Frontal cortex (tissue), 3 donors: ENCODE measurements at regions not wholly inside any gene's neighbourhood (a gene's known extent, or its start where the extent isn't known, plus 50 kb on each side); places are given as distances from the start of the nearest gene placed in this dataset.

ENCODE experiments used
- DNase-seq, 2 donors: peaks; one replicate each; pipeline ENCODE4 v3.0.0; 2012; ENCODE audit warnings: low spot score in 2 of 2
- FAIRE-seq: peaks from 2 replicates; lab custom pipeline; 2012; peaks lifted over from hg19 to GRCh38; lab: Jason Lieb, UNC
- donor health status: control.
- donor health status: control.
- donor health status: control.

GRCh38 chr15:69888406-69888805, 209.3 kb downstream of the TLE3 start:
- FAIRE-seq (no peak), DNase-seq (no peak)

- no peak for FAIRE-seq
- DNase-seq, result no peak
Observed at GRCh38 chr15:69891070-69891536, 206.6 kb downstream of the TLE3 start.

GRCh38 chr15:69891606-69892005, 206.1 kb downstream of the TLE3 start:
- DNase-seq (no peak), FAIRE-seq (no peak)

- FAIRE-seq (no peak), DNase-seq (no peak)
Observed at GRCh38 chr15:69892351-69892750, 205.4 kb downstream of the TLE3 start.

- no peak for DNase-seq
- FAIRE-seq, result no peak
Observed at GRCh38 chr15:69893086-69893485, 204.6 kb downstream of the TLE3 start.

GRCh38 chr15:69893863-69894262, 203.9 kb downstream of the TLE3 start:
- FAIRE-seq, result no peak
- DNase-seq, result peak; percentile 64

- FAIRE-seq, result no peak
- no peak for DNase-seq
Observed at GRCh38 chr15:69895202-69895601, 202.5 kb downstream of the TLE3 start.

- FAIRE-seq (no peak), DNase-seq (no peak)
Observed at GRCh38 chr15:69896606-69897005, 201.1 kb downstream of the TLE3 start.

- DNase-seq, result no peak
- FAIRE-seq, result no peak
Observed at GRCh38 chr15:69897061-69897460, 200.7 kb downstream of the TLE3 start.

- no peak for FAIRE-seq
- no peak for DNase-seq
Observed at GRCh38 chr15:69897471-69898237, 200.1 kb downstream of the TLE3 start.

GRCh38 chr15:69898243-69898642, 199.5 kb downstream of the TLE3 start:
- FAIRE-seq (no peak), DNase-seq (no peak)

- no peak for FAIRE-seq
- DNase-seq, result no peak
Observed at GRCh38 chr15:69902414-69903062, 195.2 kb downstream of the TLE3 start.

- DNase-seq, result no peak
- FAIRE-seq, result no peak
Observed at GRCh38 chr15:69903470-69904469, 193.9 kb downstream of the TLE3 start.

GRCh38 chr15:69906256-69907185, 191.2 kb downstream of the TLE3 start:
- FAIRE-seq, result no peak
- no peak for DNase-seq

GRCh38 chr15:69908060-69908459, 189.7 kb downstream of the TLE3 start:
- DNase-seq, result no peak
- no peak for FAIRE-seq

- DNase-seq, result no peak
- no peak for FAIRE-seq
Observed at GRCh38 chr15:69908590-69909420, 188.9 kb downstream of the TLE3 start.

- FAIRE-seq (no peak), DNase-seq (no peak)
Observed at GRCh38 chr15:69909719-69910444, 187.8 kb downstream of the TLE3 start.

GRCh38 chr15:69910514-69910913, 187.2 kb downstream of the TLE3 start:
- DNase-seq (no peak), FAIRE-seq (no peak)
